CD4-positive, alpha-beta T cell treated with Interleukin-17A for 4 hours (primary cell): ENCODE measurements at regions not wholly inside any gene's neighbourhood (a gene's known extent, or its start where the extent isn't known, plus 50 kb on each side); places are given as distances from the start of the nearest gene placed in this dataset.
"Not testable (repeated sequence)": the region's sequence is repeated elsewhere in the genome, so short reads cannot be mapped to it uniquely, and the experiment has no call there.

Experiments
- DNase-seq: peaks from one replicate; pipeline ENCODE4 v3.0.0-alpha.2; 2020; ENCODE audit warnings: mixed read lengths

GRCh38 chr1:199482426-199482825, 545.1 kb upstream of the NR5A2 start:
- no peak for DNase-seq

GRCh38 chr1:199489594-199489993, 537.9 kb upstream of the NR5A2 start:
- DNase-seq: no peak

GRCh38 chr1:199490769-199491527, 536.6 kb upstream of the NR5A2 start:
- DNase-seq: no peak

GRCh38 chr1:199495432-199495831, 532.1 kb upstream of the NR5A2 start:
- no peak for DNase-seq

GRCh38 chr1:199498802-199499201, 528.7 kb upstream of the NR5A2 start:
- DNase-seq: not testable (repeated sequence)

- no peak for DNase-seq
Measured at GRCh38 chr1:199508072-199508471, 519.4 kb upstream of the NR5A2 start.

GRCh38 chr1:199508653-199509052, 518.9 kb upstream of the NR5A2 start:
- no peak for DNase-seq

- DNase-seq: no peak
Measured at GRCh38 chr1:199509456-199509855, 518.1 kb upstream of the NR5A2 start.

- DNase-seq: no peak
Measured at GRCh38 chr1:199510314-199510713, 517.2 kb upstream of the NR5A2 start.

GRCh38 chr1:199512037-199512710, 515.3 kb upstream of the NR5A2 start:
- no peak for DNase-seq

- DNase-seq: no peak
Measured at GRCh38 chr1:199515261-199515660, 512.2 kb upstream of the NR5A2 start.

GRCh38 chr1:199522338-199522737, 505.2 kb upstream of the NR5A2 start:
- DNase-seq: no peak

- no peak for DNase-seq
Measured at GRCh38 chr1:199522936-199523335, 504.6 kb upstream of the NR5A2 start.

- DNase-seq: no peak
Measured at GRCh38 chr1:199529324-199529723, 498.2 kb upstream of the NR5A2 start.

- not testable (repeated sequence) for DNase-seq
Measured at GRCh38 chr1:199533361-199533760, 494.1 kb upstream of the NR5A2 start.

GRCh38 chr1:199545780-199546179, 481.7 kb upstream of the NR5A2 start:
- no peak for DNase-seq

GRCh38 chr1:199546323-199546722, 481.2 kb upstream of the NR5A2 start:
- DNase-seq: no peak

- DNase-seq: no peak
Measured at GRCh38 chr1:199549421-199549820, 478.1 kb upstream of the NR5A2 start.

GRCh38 chr1:199550199-199551065, 477.1 kb upstream of the NR5A2 start:
- no peak for DNase-seq

GRCh38 chr1:199551967-199552565, 475.4 kb upstream of the NR5A2 start:
- peak; percentile 4 for DNase-seq

- DNase-seq: no peak
Measured at GRCh38 chr1:199553104-199553503, 474.4 kb upstream of the NR5A2 start.

- DNase-seq: no peak
Measured at GRCh38 chr1:199561334-199561733, 466.2 kb upstream of the NR5A2 start.

- no peak for DNase-seq
Measured at GRCh38 chr1:199573047-199573446, 454.5 kb upstream of the NR5A2 start.
